Astrocyte (in vitro differentiated cells and primary cell): ENCODE measurements at regions not wholly inside any gene's neighbourhood (a gene's known extent, or its start where the extent isn't known, plus 50 kb on each side); places are given as distances from the start of the nearest gene placed in this dataset.

Source experiments
- DNase-seq: peaks from one replicate; pipeline ENCODE4 v3.0.0-alpha.2; 2010; ENCODE audit warnings: low read depth
- FAIRE-seq: peaks from 2 replicates; lab custom pipeline; 2011; peaks lifted over from hg19 to GRCh38; lab: Jason Lieb, UNC
- H2AFZ ChIP-seq: 2 replicates; pipeline ENCODE4 v1.6.0; 2012; ENCODE audit warnings: low read depth, low read length, inconsistent platforms
- H3K27ac ChIP-seq: 2 replicates; pipeline ENCODE4 v1.5.1; 2011; ENCODE audit warnings: low read depth, low read length, inconsistent platforms
- H3K27me3 ChIP-seq: 2 replicates; pipeline ENCODE4 v1.6.0; 2011; ENCODE audit warnings: low read length, inconsistent platforms; ENCODE audit not compliant: insufficient read depth
- H3K36me3 ChIP-seq: 2 replicates; pipeline ENCODE4 v1.5.1; 2011; ENCODE audit warnings: low read length, inconsistent platforms; ENCODE audit not compliant: insufficient read depth
- H3K4me1 ChIP-seq: 2 replicates; pipeline ENCODE4 v1.5.1; 2011; ENCODE audit warnings: low read length, inconsistent platforms; ENCODE audit not compliant: insufficient read depth
- H3K4me2 ChIP-seq: 2 replicates; pipeline ENCODE4 v1.6.0; 2012; ENCODE audit warnings: low read length, inconsistent platforms
- H3K4me3 ChIP-seq: 2 replicates; pipeline ENCODE4 v1.5.1; 2011; ENCODE audit warnings: low read depth, mild to moderate bottlenecking, low read length, inconsistent platforms; ENCODE audit not compliant: insufficient read depth
- H3K79me2 ChIP-seq: 2 replicates; pipeline ENCODE4 v1.6.0; 2012; ENCODE audit warnings: mild to moderate bottlenecking, low read length, inconsistent platforms; ENCODE audit not compliant: insufficient read depth
- H3K9ac ChIP-seq: 2 replicates; pipeline ENCODE4 v1.6.0; 2012; ENCODE audit warnings: mild to moderate bottlenecking, low read length, inconsistent platforms
- H3K9me3 ChIP-seq: 2 replicates; pipeline ENCODE4 v1.5.1; 2012; ENCODE audit warnings: low read depth, mild to moderate bottlenecking, low read length, inconsistent platforms; ENCODE audit not compliant: insufficient read depth
- H4K20me1 ChIP-seq: 2 replicates; pipeline ENCODE4 v1.6.0; 2012; ENCODE audit warnings: low read length, inconsistent platforms; ENCODE audit not compliant: insufficient read depth
- H3K27ac Mint-ChIP-seq: one replicate; pipeline ENCODE4 v1.8.0; 2021; ENCODE audit warnings: mild to moderate bottlenecking, mixed read lengths; ENCODE audit not compliant: unreplicated experiment
- H3K27me3 Mint-ChIP-seq: one replicate; pipeline ENCODE4 v1.8.0; 2021; ENCODE audit warnings: low read depth, mixed read lengths; ENCODE audit not compliant: unreplicated experiment
- H3K36me3 Mint-ChIP-seq: one replicate; pipeline ENCODE4 v1.8.0; 2021; ENCODE audit warnings: low read depth, mixed read lengths; ENCODE audit not compliant: unreplicated experiment
- H3K4me1 Mint-ChIP-seq: one replicate; pipeline ENCODE4 v1.8.0; 2021; ENCODE audit warnings: low read depth, mixed read lengths; ENCODE audit not compliant: unreplicated experiment
- H3K4me3 Mint-ChIP-seq: one replicate; pipeline ENCODE4 v1.8.0; 2021; ENCODE audit warnings: mild to moderate bottlenecking, moderate library complexity, mixed read lengths; ENCODE audit not compliant: unreplicated experiment
- H3K9me3 Mint-ChIP-seq: one replicate; pipeline ENCODE4 v1.8.0; 2021; ENCODE audit warnings: mild to moderate bottlenecking, mixed read lengths; ENCODE audit not compliant: unreplicated experiment
- EZH2 ChIP-seq: IDR thresholded peaks from 2 replicates; pipeline ENCODE4 v1.6.1; 2012; ENCODE audit warnings: mild to moderate bottlenecking, low read length, inconsistent platforms; ENCODE audit not compliant: insufficient read depth
- TF ChIP-seq, protein P1 (sequence below): IDR thresholded peaks from 2 replicates; pipeline ENCODE4 v1.5.1; 2011; ENCODE audit warnings: low read depth, mild to moderate bottlenecking, inconsistent platforms, low read length, moderate library complexity; ENCODE audit not compliant: insufficient read depth

DNA sequence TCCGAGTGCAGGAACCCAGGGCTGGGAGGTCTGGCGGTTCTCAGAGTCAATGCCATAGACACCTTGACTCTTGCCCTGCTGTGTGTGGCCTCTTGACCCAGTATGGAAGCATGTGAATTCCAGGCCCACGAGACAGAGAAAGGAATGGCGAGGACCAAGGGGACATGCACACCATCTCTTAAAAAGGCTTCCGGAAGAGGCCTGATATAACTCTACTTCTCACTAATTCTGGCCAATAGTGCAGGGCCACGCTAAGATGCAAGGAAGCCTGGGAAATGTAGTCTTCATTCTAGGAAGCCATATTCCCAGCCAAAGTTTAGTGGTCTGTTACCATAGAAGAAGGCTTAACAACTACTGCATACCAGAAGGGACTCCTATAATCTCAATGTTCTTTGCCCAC lies 177.0 kb upstream of the KCNG1 start:
- peaks cover 13% of the 10 kb centered on the region for H3K27me3 Mint-ChIP-seq
- H3K9ac ChIP-seq: no peak overlapping the region
- peaks cover 25% of the 10 kb centered on the region for H3K27me3 ChIP-seq
- peaks cover 8% of the 10 kb centered on the region for H3K9me3 Mint-ChIP-seq
- no peak overlapping the region for H3K4me3 Mint-ChIP-seq
- DNase-seq: no peak
- TF ChIP-seq EZH2: no peak
- TF ChIP-seq, protein P1, sequence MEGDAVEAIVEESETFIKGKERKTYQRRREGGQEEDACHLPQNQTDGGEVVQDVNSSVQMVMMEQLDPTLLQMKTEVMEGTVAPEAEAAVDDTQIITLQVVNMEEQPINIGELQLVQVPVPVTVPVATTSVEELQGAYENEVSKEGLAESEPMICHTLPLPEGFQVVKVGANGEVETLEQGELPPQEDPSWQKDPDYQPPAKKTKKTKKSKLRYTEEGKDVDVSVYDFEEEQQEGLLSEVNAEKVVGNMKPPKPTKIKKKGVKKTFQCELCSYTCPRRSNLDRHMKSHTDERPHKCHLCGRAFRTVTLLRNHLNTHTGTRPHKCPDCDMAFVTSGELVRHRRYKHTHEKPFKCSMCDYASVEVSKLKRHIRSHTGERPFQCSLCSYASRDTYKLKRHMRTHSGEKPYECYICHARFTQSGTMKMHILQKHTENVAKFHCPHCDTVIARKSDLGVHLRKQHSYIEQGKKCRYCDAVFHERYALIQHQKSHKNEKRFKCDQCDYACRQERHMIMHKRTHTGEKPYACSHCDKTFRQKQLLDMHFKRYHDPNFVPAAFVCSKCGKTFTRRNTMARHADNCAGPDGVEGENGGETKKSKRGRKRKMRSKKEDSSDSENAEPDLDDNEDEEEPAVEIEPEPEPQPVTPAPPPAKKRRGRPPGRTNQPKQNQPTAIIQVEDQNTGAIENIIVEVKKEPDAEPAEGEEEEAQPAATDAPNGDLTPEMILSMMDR: no peak
- H3K36me3 ChIP-seq: no peaks in the 10 kb centered on the region
- H3K27ac ChIP-seq: no peak overlapping the region
- H3K79me2 ChIP-seq: no peaks in the 10 kb centered on the region
- no peak overlapping the region for H3K27ac Mint-ChIP-seq
- no peaks in the 10 kb centered on the region for H3K36me3 Mint-ChIP-seq
- no peak overlapping the region for H3K4me3 ChIP-seq
- H2AFZ ChIP-seq: no peak overlapping the region
- H3K4me1 ChIP-seq: peaks cover 18% of the 10 kb centered on the region
- H3K4me1 Mint-ChIP-seq: peaks cover 10% of the 10 kb centered on the region
- H3K4me2 ChIP-seq: no peak overlapping the region
- no peaks in the 10 kb centered on the region for H4K20me1 ChIP-seq
- no peak for FAIRE-seq
- peaks cover 4% of the 10 kb centered on the region for H3K9me3 ChIP-seq

DNA sequence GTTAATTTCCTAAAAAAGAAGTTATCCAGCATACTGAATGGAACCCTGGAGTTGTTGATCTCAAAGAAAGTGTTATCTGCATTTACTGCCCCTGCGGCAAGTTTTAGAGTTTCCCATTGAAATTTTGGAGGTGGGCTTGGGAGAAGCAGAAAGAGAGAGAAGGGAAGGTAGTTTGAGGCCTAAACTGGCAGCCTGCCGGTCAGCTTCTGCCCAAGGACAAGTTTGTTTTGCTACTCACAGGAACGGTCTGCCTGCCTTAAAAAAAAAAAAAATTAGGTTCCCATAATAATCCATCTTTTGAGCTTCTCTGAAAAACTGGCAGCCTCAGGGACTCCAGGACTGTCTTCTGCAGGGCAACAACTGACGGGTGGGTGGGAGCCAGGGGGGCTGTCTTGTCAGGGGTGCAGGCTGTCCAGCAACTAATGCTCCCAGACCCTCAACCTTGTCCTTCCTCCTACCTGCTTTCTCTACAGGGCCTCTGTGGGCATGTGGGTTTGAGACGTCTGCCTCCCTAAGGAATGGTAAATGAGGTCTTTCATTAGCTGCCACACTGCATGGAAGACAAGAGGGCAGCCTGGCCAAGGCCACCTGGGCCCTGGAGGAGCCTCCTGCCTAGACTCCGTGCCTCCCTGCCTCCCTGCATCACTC lies 176.1 kb upstream of the KCNG1 start:
- Histone ChIP-seq H3K4me1 (peaks cover 19% of the 10 kb centered on the region), H2AFZ (no peak overlapping the region), H3K27me3 (peaks cover 17% of the 10 kb centered on the region), H3K36me3 (no peaks in the 10 kb centered on the region), H3K9me3 (peaks cover 4% of the 10 kb centered on the region), H3K9ac (no peak overlapping the region), H3K79me2 (no peaks in the 10 kb centered on the region), H3K4me3 (no peak overlapping the region), H4K20me1 (no peaks in the 10 kb centered on the region), H3K4me2 (no peak overlapping the region), H3K27ac (no peak overlapping the region)
- no peak for TF ChIP-seq EZH2
- TF ChIP-seq, protein P1: no peak
- no peak overlapping the region for H3K27ac Mint-ChIP-seq
- H3K4me3 Mint-ChIP-seq: no peak overlapping the region
- DNase-seq (no peak), FAIRE-seq (no peak)
- H3K9me3 Mint-ChIP-seq: peaks cover 8% of the 10 kb centered on the region
- H3K27me3 Mint-ChIP-seq: peaks cover 5% of the 10 kb centered on the region
- H3K36me3 Mint-ChIP-seq: no peaks in the 10 kb centered on the region
- H3K4me1 Mint-ChIP-seq: peaks cover 10% of the 10 kb centered on the region

DNA sequence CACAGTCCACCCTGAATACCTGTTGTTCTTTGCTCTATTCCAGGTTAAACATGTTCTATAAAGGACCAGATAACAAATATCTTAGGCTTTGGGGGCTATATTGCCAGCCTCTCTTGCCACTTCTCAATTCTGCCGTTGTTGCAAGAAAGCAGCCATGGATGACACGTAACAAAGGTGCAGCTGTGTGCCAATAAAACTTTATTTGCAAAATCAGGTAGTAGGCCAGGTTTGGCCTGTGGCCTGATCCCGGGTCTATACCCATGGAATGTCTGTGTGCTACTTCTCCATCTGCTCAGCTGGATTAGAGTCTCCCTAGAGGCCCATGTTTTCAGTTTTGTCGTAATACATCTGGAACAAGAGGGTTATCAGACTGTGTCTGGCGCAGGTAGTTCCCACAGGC lies 175.3 kb upstream of the KCNG1 start:
- TF ChIP-seq, protein P1: no peak
- no peak for TF ChIP-seq EZH2
- no peak for FAIRE-seq
- no peak overlapping the region for H3K27ac Mint-ChIP-seq

More for the DNA sequence above, 175.3 kb upstream of the KCNG1 start:
- Histone ChIP-seq H3K9me3 (peaks cover 4% of the 10 kb centered on the region), H4K20me1 (no peaks in the 10 kb centered on the region), H3K27me3 (peaks cover 12% of the 10 kb centered on the region), H3K4me3 (no peak overlapping the region), H2AFZ (no peak overlapping the region), H3K79me2 (no peaks in the 10 kb centered on the region), H3K36me3 (no peaks in the 10 kb centered on the region), H3K4me1 (peaks cover 26% of the 10 kb centered on the region), H3K9ac (no peak overlapping the region), H3K4me2 (no peak overlapping the region), H3K27ac (no peak overlapping the region)
- DNase-seq: no peak
- Mint-ChIP-seq H3K9me3 (peaks cover 8% of the 10 kb centered on the region), H3K27me3 (no peaks in the 10 kb centered on the region), H3K4me1 (peaks cover 10% of the 10 kb centered on the region), H3K4me3 (no peak overlapping the region), H3K36me3 (no peaks in the 10 kb centered on the region)
